Upper lobe of right lung (tissue), 1 donor: ENCODE measurements at regions not wholly inside any gene's neighbourhood (a gene's known extent, or its start where the extent isn't known, plus 50 kb on each side); places are given as distances from the start of the nearest gene placed in this dataset.

ENCODE experiments used
- ATAC-seq: fragments of 200-7000 bp; cut with Tn5 transposase; one replicate; pipeline ENCODE4 v1.9.1; 2020; ENCODE audit warnings: mild to moderate bottlenecking, moderate library complexity
- DNase-seq: peaks from one replicate; pipeline ENCODE4 v3.0.0-alpha.2; 2020
- H3K27ac ChIP-seq: fragments of 200-600 bp; one replicate; pipeline ENCODE4 v1.8.0; 2022
- H3K27me3 ChIP-seq: fragments of 200-600 bp; one replicate; pipeline ENCODE4 v1.8.0; 2022; ENCODE audit warnings: mild to moderate bottlenecking
- H3K36me3 ChIP-seq: fragments of 200-600 bp; one replicate; pipeline ENCODE4 v1.8.0; 2022
- H3K4me1 ChIP-seq: fragments of 200-600 bp; one replicate; pipeline ENCODE4 v1.8.0; 2022
- H3K4me3 ChIP-seq: fragments of 200-600 bp; one replicate; pipeline ENCODE4 v1.8.0; 2022; ENCODE audit warnings: mild to moderate bottlenecking
- H3K9me3 ChIP-seq: fragments of 200-600 bp; one replicate; pipeline ENCODE4 v1.8.0; 2022
- CTCF ChIP-seq: fragments of 200-600 bp; IDR thresholded peaks from one replicate; pipeline ENCODE4 v1.8.0; 2022; ENCODE audit warnings: antibody characterized with exemption
- intact Hi-C: fragments of 100-400 bp; cut with DNase I; formaldehyde crosslinking; loops from one replicate; pipeline ENCODE4 v1.11.0; 2022
- donor health status: DM: no; HTN: yes; CAD: no; lungs with severe emphysema.

DNA sequence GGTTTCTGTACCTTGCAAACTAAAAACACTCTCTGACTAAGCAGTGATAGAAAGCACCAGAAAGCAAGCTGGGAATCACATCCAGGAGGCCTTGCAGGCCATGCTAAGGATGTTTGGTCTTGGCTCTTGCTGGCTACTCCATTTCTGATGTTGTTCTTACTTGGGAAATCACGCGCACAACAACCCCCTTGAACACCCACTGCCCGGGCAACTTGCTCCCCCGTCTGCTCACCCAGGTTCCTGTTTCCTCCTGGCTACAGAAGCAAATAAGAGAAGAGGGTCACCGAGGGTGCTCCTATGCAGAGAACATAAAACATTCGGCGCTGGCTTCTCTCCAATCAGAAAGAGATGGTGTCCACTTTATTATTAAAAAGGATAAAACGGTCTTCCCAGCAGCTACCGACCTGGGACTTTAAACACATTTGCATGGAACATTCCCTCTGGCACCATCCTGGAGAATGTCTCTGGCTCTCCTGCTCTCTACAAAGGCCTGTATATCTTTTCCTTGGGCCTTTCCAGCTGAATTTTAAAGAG, 271.2 kb upstream of the RPL38 start:
- intact Hi-C loops: no loop called here
- TF ChIP-seq CTCF: no peak
- ATAC-seq: no peak

GRCh38 chr17:73933164-73933766, 270.2 kb upstream of the RPL38 start:
- H3K27ac ChIP-seq: no peak overlapping the region
- ATAC-seq (no peak), DNase-seq (no peak)
- no peak for TF ChIP-seq CTCF
- H3K27me3 ChIP-seq: no peaks in the 10 kb centered on the region
- H3K4me1 ChIP-seq: no peaks in the 10 kb centered on the region
- no peak overlapping the region for H3K4me3 ChIP-seq
- no peaks in the 10 kb centered on the region for H3K9me3 ChIP-seq
- no peaks in the 10 kb centered on the region for H3K36me3 ChIP-seq
- intact Hi-C loops: no loop called here

More for the DNA sequence above, 271.2 kb upstream of the RPL38 start:
- DNase-seq: no peak
- Histone ChIP-seq H3K27me3 (no peaks in the 10 kb centered on the region), H3K27ac (no peak overlapping the region), H3K9me3 (no peaks in the 10 kb centered on the region), H3K4me3 (no peak overlapping the region), H3K4me1 (no peaks in the 10 kb centered on the region), H3K36me3 (no peaks in the 10 kb centered on the region)

DNA sequence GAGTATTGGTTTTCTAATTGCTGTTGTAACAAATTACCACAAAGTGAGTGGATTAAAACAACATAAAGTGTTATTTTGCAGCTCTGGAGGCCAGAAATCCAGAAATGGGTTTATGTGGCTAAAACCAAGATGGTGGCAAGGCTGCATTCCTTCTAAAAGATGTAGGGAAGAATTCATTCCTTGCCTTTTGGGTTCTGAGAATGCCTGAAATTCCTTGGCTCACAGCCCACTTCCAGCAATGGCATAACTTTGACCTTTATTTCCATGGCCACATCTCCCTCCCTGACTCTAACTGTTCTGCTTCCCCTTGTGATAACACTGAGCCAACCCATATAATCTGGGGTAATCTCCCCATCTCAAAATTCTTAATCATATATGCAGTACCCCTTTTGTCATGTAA, 269.6 kb upstream of the RPL38 start:
- no peak for TF ChIP-seq CTCF
- Histone ChIP-seq H3K4me3 (no peak overlapping the region), H3K9me3 (no peaks in the 10 kb centered on the region), H3K4me1 (no peaks in the 10 kb centered on the region), H3K27ac (no peak overlapping the region), H3K36me3 (no peaks in the 10 kb centered on the region), H3K27me3 (no peaks in the 10 kb centered on the region)
- DNase-seq (no peak), ATAC-seq (no peak)
- intact Hi-C loops: no loop called here

GRCh38 chr17:73934696-73935095, 268.8 kb upstream of the RPL38 start:
- Histone ChIP-seq H3K4me3 (no peak overlapping the region), H3K27ac (no peak overlapping the region), H3K9me3 (no peaks in the 10 kb centered on the region), H3K4me1 (no peaks in the 10 kb centered on the region), H3K27me3 (no peaks in the 10 kb centered on the region), H3K36me3 (no peaks in the 10 kb centered on the region)
- DNase-seq (no peak), ATAC-seq (no peak)
- no peak for TF ChIP-seq CTCF
- intact Hi-C loops: no loop called here

DNA sequence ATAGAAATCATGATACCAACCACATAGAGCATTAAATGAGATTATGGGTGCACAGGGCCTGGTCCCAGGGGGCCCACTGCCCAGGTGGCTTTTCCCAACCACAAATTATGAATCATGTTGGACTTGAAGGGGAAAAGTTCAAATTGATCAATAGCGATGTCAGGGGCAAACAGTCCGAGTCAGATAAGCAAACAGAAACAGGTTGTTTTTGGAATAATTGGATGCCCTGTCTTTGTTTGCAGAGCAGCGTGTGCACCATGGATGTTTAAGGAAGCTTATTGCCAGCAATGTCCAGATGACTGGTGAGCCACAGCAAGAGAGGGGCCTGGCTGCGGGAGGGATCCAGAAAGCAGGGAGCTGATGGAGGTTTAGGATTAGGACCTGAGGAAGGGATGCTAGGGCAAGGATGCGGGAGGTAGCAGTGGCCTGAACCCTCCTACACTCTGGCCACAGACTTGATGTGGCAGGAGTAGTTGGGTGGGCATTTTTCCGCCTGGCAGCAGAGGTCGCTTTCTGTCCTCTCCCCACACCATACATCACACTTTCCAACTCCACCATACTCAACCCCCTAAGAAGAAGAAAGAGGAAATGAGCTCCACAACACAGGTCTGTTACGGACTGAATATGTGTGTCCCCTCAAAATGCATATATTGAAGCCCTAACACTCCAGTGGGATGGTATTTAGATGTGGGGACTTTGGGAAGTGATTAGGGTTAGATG, 266.4 kb upstream of the RPL38 start:
- H3K36me3 ChIP-seq: no peaks in the 10 kb centered on the region
- intact Hi-C loops: no loop called here
- H3K27me3 ChIP-seq: peaks cover 2% of the 10 kb centered on the region
- no peak overlapping the region for H3K27ac ChIP-seq
- H3K4me3 ChIP-seq: no peak overlapping the region
- no peak for TF ChIP-seq CTCF
- ATAC-seq: no peak
- no peaks in the 10 kb centered on the region for H3K9me3 ChIP-seq
- H3K4me1 ChIP-seq: no peaks in the 10 kb centered on the region
- DNase-seq: no peak
